RWPE1 (cell line): ENCODE measurements at regions not wholly inside any gene's neighbourhood (a gene's known extent, or its start where the extent isn't known, plus 50 kb on each side); places are given as distances from the start of the nearest gene placed in this dataset.

ENCODE experiments used
- CTCF ChIA-PET: fragments of 350-600 bp; sonication (Branson Sonifier 250); formaldehyde crosslinking; extraction: SDS; loops from one replicate; lab custom pipeline; 2021; lab: Yijun Ruan, JAX
- POLR2A ChIA-PET: fragments of 400-600 bp; formaldehyde crosslinking; extraction: SDS; loops from one replicate; lab custom pipeline; 2020; ENCODE audit warnings: antibody characterized with exemption; ENCODE audit not compliant: low non-redundant PET; lab: Yijun Ruan, JAX
- DNase-seq: peaks from one replicate; pipeline ENCODE4 v3.0.0; 2012; ENCODE audit warnings: low spot score
- H3K27ac ChIP-seq: fragments of 450-650 bp; 2 replicates; pipeline ENCODE4 v1.5.1; 2017
- CTCF ChIP-seq: fragments of 450-650 bp; conservative IDR thresholded peaks from 2 replicates; pipeline ENCODE4 v1.5.1; 2017; ENCODE audit warnings: low read depth, mild to moderate bottlenecking

- no peak for DNase-seq
- ChIA-PET CTCF (no interaction called here), POLR2A (no interaction called here)
- TF ChIP-seq CTCF, result no peak
- no peak overlapping the region for H3K27ac ChIP-seq
Measured at GRCh38 chr5:17690473-17690872, 56.2 kb downstream of the TAF11L14 start.

DNA sequence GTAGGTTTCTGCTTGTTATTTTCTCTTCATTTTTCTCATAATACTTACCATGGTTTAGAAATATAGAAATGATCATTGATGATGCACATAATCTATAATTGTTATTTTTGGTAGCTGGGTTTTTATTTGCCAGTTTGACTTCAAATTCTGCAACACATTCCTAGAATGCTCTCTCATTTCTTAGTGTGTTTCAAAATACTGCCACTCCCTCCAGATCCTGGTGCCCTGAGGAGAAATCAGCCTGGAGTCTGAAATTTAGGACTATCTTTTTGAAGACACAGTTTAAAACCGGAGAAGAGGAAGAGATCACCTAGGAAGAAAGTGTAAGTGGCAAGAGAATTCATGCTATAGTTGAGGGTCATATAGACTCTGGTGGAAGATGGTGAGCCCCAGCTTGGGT, 57.5 kb downstream of the TAF11L14 start:
- CTCF ChIA-PET, result no interaction called here
- DNase-seq, result no peak
- H3K27ac ChIP-seq, result no peak overlapping the region
- TF ChIP-seq CTCF, result no peak
- POLR2A ChIA-PET, result no interaction called here

- CTCF ChIA-PET, result no interaction called here
- POLR2A ChIA-PET, result no interaction called here
- H3K27ac ChIP-seq, result no peak overlapping the region
- DNase-seq, result no peak
- no peak for TF ChIP-seq CTCF
Measured at GRCh38 chr5:17694371-17694770, 60.1 kb downstream of the TAF11L14 start.

DNA sequence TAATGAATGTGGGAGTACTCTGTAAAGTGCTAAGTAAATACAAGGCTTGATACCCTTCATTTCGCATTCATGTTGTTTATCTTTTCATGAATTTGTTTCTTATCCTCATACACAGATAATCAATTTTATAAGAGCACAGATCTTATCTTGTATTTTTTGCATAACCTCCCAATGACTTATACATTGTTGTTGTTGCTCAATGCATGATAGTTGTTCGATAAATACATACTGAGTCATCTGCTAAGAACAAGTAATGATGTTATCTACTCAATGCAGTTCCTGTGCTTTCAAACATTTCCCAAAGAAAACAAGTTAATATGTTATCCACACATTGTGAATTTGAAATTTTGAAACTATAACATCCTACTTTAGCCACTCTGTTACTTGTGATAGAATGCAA, 60.7 kb downstream of the TAF11L14 start:
- H3K27ac ChIP-seq, result no peak overlapping the region
- POLR2A ChIA-PET, result no interaction called here
- peak; percentile 10 for DNase-seq
- CTCF ChIA-PET, result no interaction called here
- no peak for TF ChIP-seq CTCF

GRCh38 chr5:17696627-17697026, 62.4 kb downstream of the TAF11L14 start:
- TF ChIP-seq CTCF, result no peak
- no peak overlapping the region for H3K27ac ChIP-seq
- ChIA-PET CTCF (no interaction called here), POLR2A (no interaction called here)
- no peak for DNase-seq

- CTCF ChIA-PET, result interaction anchor here (0.6 kb wide), 1 partner anchor 409 kb away, joined by 3 read pairs; no protein-coding TSS in a partner anchor
- no peak overlapping the region for H3K27ac ChIP-seq
- TF ChIP-seq CTCF, result no peak
- DNase-seq, result no peak
- POLR2A ChIA-PET, result no interaction called here
Measured at GRCh38 chr5:17697671-17698070, 63.4 kb downstream of the TAF11L14 start.
